ENCODE measurements at regions not wholly inside any gene's neighbourhood (a gene's known extent, or its start where the extent isn't known, plus 50 kb on each side); places are given as distances from the start of the nearest gene placed in this dataset.
A peak's percentile ranks its signal among the peaks of the same experiment; 100 is the strongest.

- DNase-seq (no peak), ATAC-seq (ENCODE audit: low read depth) (no peak)
- peaks cover 33% of the 10 kb centered on the region for H4K20me1 ChIP-seq (ENCODE audit: control insufficient read depth, insufficient read depth, low read length, poor library complexity, severe bottlenecking)
- ChIA-PET POLR2A (interaction anchor here (0.7 to 1.2 kb wide), 4 partner anchors 9 to 29 kb away, joined by 3 to 4 read pairs (median 3); no protein-coding TSS in a partner anchor), CTCF (interaction anchor here (0.9 to 3.5 kb wide), 5 partner anchors 15 to 372 kb away, joined by 3 to 12 read pairs (median 4); no protein-coding TSS in a partner anchor)
- no peak overlapping the region for H3K4me3 ChIP-seq (ENCODE audit: control extremely low read depth in 1 of 5, extremely low read depth in 1 of 5, insufficient read depth in 1 of 5, low read depth in 2 of 5, low read length in 4 of 5)
- H3K4me2 ChIP-seq (replicated peaks; ENCODE audit: low read depth, low read length, poor library complexity, severe bottlenecking) = peak overlapping the region; percentile 32
- Mint-ChIP-seq H3K27ac (peak overlapping the region; percentile 91), H3K9me3 (ENCODE audit: insufficient read depth) (no peaks in the 10 kb centered on the region), H3K4me1 (peaks cover 71% of the 10 kb centered on the region), H3K4me3 (peak overlapping the region; percentile 38), H3K27me3 (no peaks in the 10 kb centered on the region)
- no peak overlapping the region for H2AFZ ChIP-seq (ENCODE audit: insufficient read depth, low read depth, low read length, poor library complexity, severe bottlenecking)
- intact Hi-C loops (cut with micrococcal nuclease) = no loop called here
- peak overlapping the region; percentile 48 to 86 for H3K27ac ChIP-seq (ENCODE audit: low read length in 2 of 2)
- whole genome bisulfite sequencing (ENCODE audit: insufficient coverage) = 83% methylated on average over 7 of the region's 8 CpGs
- no peak overlapping the region for H3K9ac ChIP-seq (ENCODE audit: low read length)
- peaks cover 98% of the 10 kb centered on the region for H3K79me2 ChIP-seq (ENCODE audit: control insufficient read depth, insufficient read depth, low read length)
- no peak for TF ChIP-seq EZH2 (IDR thresholded peaks at IDR 0.05; ENCODE audit: borderline replicate concordance, insufficient read depth, low read depth, low read length, poor library complexity, severe bottlenecking)
- TF ChIP-seq CTCF (IDR thresholded peaks at IDR 0.05) = no peak
- no peaks in the 10 kb centered on the region for H3K9me3 ChIP-seq (ENCODE audit: control extremely low read depth in 1 of 3, control insufficient read depth in 2 of 3, insufficient read depth in 1 of 3, low read length in 2 of 3)
- H3K4me1 ChIP-seq (ENCODE audit: control insufficient read depth in 2 of 2, insufficient read depth in 2 of 2, low read length in 2 of 2) = peaks cover 30 to 34% of the 10 kb centered on the region in 2 donors
- no peaks in the 10 kb centered on the region for H3K27me3 ChIP-seq (replicated peaks in 1 of 4; ENCODE audit: control extremely low read depth in 1 of 4, control insufficient read depth in 3 of 4, insufficient read depth in 4 of 4, low read length in 3 of 4)
- peaks cover 3 to 20% of the 10 kb centered on the region in 2 experiments for H3K36me3 ChIP-seq (replicated peaks in 1 of 2; ENCODE audit: control extremely low read depth in 1 of 2, control insufficient read depth in 1 of 2, extremely low read depth in 1 of 2, insufficient read depth in 2 of 2, low read length in 1 of 2)
Observed at GRCh38 chr7:130930681-130931080, 196.7 kb upstream of the KLF14 start.

GRCh38 chr7:130931423-130931822, 197.4 kb upstream of the KLF14 start:
- H3K4me1 ChIP-seq (ENCODE audit: control insufficient read depth in 2 of 2, insufficient read depth in 2 of 2, low read length in 2 of 2) = peaks cover 23 to 26% of the 10 kb centered on the region in 2 donors
- Mint-ChIP-seq H3K27me3 (no peaks in the 10 kb centered on the region), H3K4me3 (no peak overlapping the region), H3K4me1 (peaks cover 65% of the 10 kb centered on the region), H3K9me3 (ENCODE audit: insufficient read depth) (no peaks in the 10 kb centered on the region), H3K27ac (peak overlapping the region; percentile 37)
- intact Hi-C loops (cut with micrococcal nuclease) = no loop called here
- peaks cover 99% of the 10 kb centered on the region for H3K79me2 ChIP-seq (ENCODE audit: control insufficient read depth, insufficient read depth, low read length)
- peak overlapping the region; percentile 32 for H3K4me2 ChIP-seq (replicated peaks; ENCODE audit: low read depth, low read length, poor library complexity, severe bottlenecking)
- H4K20me1 ChIP-seq (ENCODE audit: control insufficient read depth, insufficient read depth, low read length, poor library complexity, severe bottlenecking) = peaks cover 38% of the 10 kb centered on the region
- ATAC-seq (ENCODE audit: low read depth) (no peak), DNase-seq (no peak)
- no peak for TF ChIP-seq CTCF (IDR thresholded peaks at IDR 0.05)
- no peak for TF ChIP-seq EZH2 (IDR thresholded peaks at IDR 0.05; ENCODE audit: borderline replicate concordance, insufficient read depth, low read depth, low read length, poor library complexity, severe bottlenecking)
- H2AFZ ChIP-seq (ENCODE audit: insufficient read depth, low read depth, low read length, poor library complexity, severe bottlenecking) = no peak overlapping the region
- ChIA-PET CTCF (interaction anchor here (1.0 to 3.5 kb wide), 3 partner anchors 16 to 51 kb away, joined by 3 to 12 read pairs (median 8); no protein-coding TSS in a partner anchor), POLR2A (interaction anchor here (1.2 kb wide), 1 partner anchor 10 kb away, joined by 3 read pairs; no protein-coding TSS in a partner anchor)
- H3K9ac ChIP-seq (ENCODE audit: low read length) = no peak overlapping the region
- H3K36me3 ChIP-seq (replicated peaks in 1 of 2; ENCODE audit: control extremely low read depth in 1 of 2, control insufficient read depth in 1 of 2, extremely low read depth in 1 of 2, insufficient read depth in 2 of 2, low read length in 1 of 2) = peaks cover 3 to 24% of the 10 kb centered on the region in 2 experiments
- no CpG with 5 or more reads among the region's 3 CpGs for WGBS (ENCODE audit: insufficient coverage)
- no peaks in the 10 kb centered on the region for H3K27me3 ChIP-seq (replicated peaks in 1 of 4; ENCODE audit: control extremely low read depth in 1 of 4, control insufficient read depth in 3 of 4, insufficient read depth in 4 of 4, low read length in 3 of 4)
- H3K27ac ChIP-seq (ENCODE audit: low read length in 2 of 2) = peak overlapping the region; percentile 48 to 86
- no peak overlapping the region for H3K4me3 ChIP-seq (ENCODE audit: control extremely low read depth in 1 of 5, extremely low read depth in 1 of 5, insufficient read depth in 1 of 5, low read depth in 2 of 5, low read length in 4 of 5)
- H3K9me3 ChIP-seq (ENCODE audit: control extremely low read depth in 1 of 3, control insufficient read depth in 2 of 3, insufficient read depth in 1 of 3, low read length in 2 of 3) = no peaks in the 10 kb centered on the region

Measured in B cell (primary cell).